NK-92 treated with Interleukin-12 subunit alpha and Interleukin-12 subunit beta, amount 100 ng/mL, for 24 hours (cell line): ENCODE measurements at regions not wholly inside any gene's neighbourhood (a gene's known extent, or its start where the extent isn't known, plus 50 kb on each side); places are given as distances from the start of the nearest gene placed in this dataset.

Experiments used
- DNase-seq: peaks from one replicate; lab custom pipeline; 2025; lab: John Stamatoyannopoulos, UW

GRCh38 chr12:13595536-13596443 is 385.6 kb downstream of the GRIN2B start:
- no peak for DNase-seq

- no peak for DNase-seq
Observed at GRCh38 chr12:13594731-13595514, 386.5 kb downstream of the GRIN2B start.

- no peak for DNase-seq
Observed at GRCh38 chr12:13592063-13592942, 389.1 kb downstream of the GRIN2B start.

GRCh38 chr12:13591488-13591887 is 389.9 kb downstream of the GRIN2B start:
- DNase-seq = no peak

- no peak for DNase-seq
Observed at GRCh38 chr12:13591059-13591458, 390.3 kb downstream of the GRIN2B start.

GRCh38 chr12:13588574-13588973 is 392.0 kb downstream of the EMP1 start:
- no peak for DNase-seq

- no peak for DNase-seq
Observed at GRCh38 chr12:13587721-13588390, 391.3 kb downstream of the EMP1 start.

- no peak for DNase-seq
Observed at GRCh38 chr12:13586361-13586760, 389.8 kb downstream of the EMP1 start.

- DNase-seq = no peak
Observed at GRCh38 chr12:13584541-13584940, 388.0 kb downstream of the EMP1 start.

GRCh38 chr12:13583630-13584029 is 387.1 kb downstream of the EMP1 start:
- no peak for DNase-seq

GRCh38 chr12:13582421-13582820 is 385.9 kb downstream of the EMP1 start:
- no peak for DNase-seq

- no peak for DNase-seq
Observed at GRCh38 chr12:13581031-13581430, 384.5 kb downstream of the EMP1 start.

GRCh38 chr12:13580206-13580605 is 383.7 kb downstream of the EMP1 start:
- DNase-seq = no peak

- no peak for DNase-seq
Observed at GRCh38 chr12:13576935-13577500, 380.5 kb downstream of the EMP1 start.

GRCh38 chr12:13573698-13574321 is 377.3 kb downstream of the EMP1 start:
- no peak for DNase-seq

- DNase-seq = no peak
Observed at GRCh38 chr12:13571035-13571434, 374.5 kb downstream of the EMP1 start.

GRCh38 chr12:13570005-13570694 is 373.6 kb downstream of the EMP1 start:
- DNase-seq = no peak

- DNase-seq = no peak
Observed at GRCh38 chr12:13566292-13566691, 369.8 kb downstream of the EMP1 start.

GRCh38 chr12:13564266-13564810 is 367.8 kb downstream of the EMP1 start:
- no peak for DNase-seq

GRCh38 chr12:13563743-13564125 is 367.2 kb downstream of the EMP1 start:
- no peak for DNase-seq
